ENCODE measurements at regions not wholly inside any gene's neighbourhood (a gene's known extent, or its start where the extent isn't known, plus 50 kb on each side); places are given as distances from the start of the nearest gene placed in this dataset.

- Histone ChIP-seq H3K9me3 (no peaks in the 10 kb centered on the region), H3K4me3 (ENCODE audit: low read depth, low read length) (no peak overlapping the region), H3K4me1 (no peaks in the 10 kb centered on the region; the same call in 1 of the 2 replicates), H3K36me3 (ENCODE audit: control insufficient read depth, insufficient read depth, low read length) (no peaks in the 10 kb centered on the region), H3K27me3 (replicated peaks; ENCODE audit: control insufficient read depth, insufficient read depth, low read length) (no peaks in the 10 kb centered on the region)
- BruUV-seq (replicated peaks), result no TSS peak
- ChIA-PET POLR2A (no interaction called here), CTCF (interaction anchor here (0.6 kb wide), 1 partner anchor 11 kb away, joined by 3 read pairs; no protein-coding TSS in a partner anchor)
- peaks cover 5% of the 10 kb centered on the region for H3K36me3 Mint-ChIP-seq (ENCODE audit: insufficient read depth, unreplicated experiment)
- no peaks in the 10 kb centered on the region for H3K9me3 Mint-ChIP-seq (ENCODE audit: unreplicated experiment)
- H3K27me3 Mint-ChIP-seq (ENCODE audit: insufficient read depth, unreplicated experiment), result no peaks in the 10 kb centered on the region
- H3K4me1 Mint-ChIP-seq (ENCODE audit: low read depth, unreplicated experiment), result peaks cover 10% of the 10 kb centered on the region
- no peak overlapping the region for H3K4me3 Mint-ChIP-seq (ENCODE audit: unreplicated experiment)
- intact Hi-C loops (cut with micrococcal nuclease; ENCODE audit: unreplicated experiment), result no loop called here
- H3K27ac Mint-ChIP-seq (ENCODE audit: unreplicated experiment), result no peak overlapping the region
- DNase-seq, result no peak
- no peak for TF ChIP-seq CTCF (IDR thresholded peaks at IDR 0.05; ENCODE audit: insufficient read depth in 1 of 2, low read depth in 1 of 2, low read length in 1 of 2, severe bottlenecking in 1 of 2, unreplicated experiment in 1 of 2)
These were observed 373.2 kb downstream of the BCOR start for GRCh38 chrX:39724544-39724943.

- Histone ChIP-seq H3K9me3 (no peaks in the 10 kb centered on the region), H3K36me3 (ENCODE audit: control insufficient read depth, insufficient read depth, low read length) (no peaks in the 10 kb centered on the region), H3K4me1 (no peaks in the 10 kb centered on the region; the same call in 1 of the 2 replicates), H3K4me3 (ENCODE audit: low read depth, low read length) (no peak overlapping the region), H3K27me3 (replicated peaks; ENCODE audit: control insufficient read depth, insufficient read depth, low read length) (no peaks in the 10 kb centered on the region)
- POLR2A ChIA-PET, result no interaction called here
- H3K36me3 Mint-ChIP-seq (ENCODE audit: insufficient read depth, unreplicated experiment), result peaks cover 5% of the 10 kb centered on the region
- intact Hi-C loops (cut with micrococcal nuclease; ENCODE audit: unreplicated experiment), result no loop called here
- CTCF ChIA-PET, result no interaction called here
- H3K9me3 Mint-ChIP-seq (ENCODE audit: unreplicated experiment), result no peaks in the 10 kb centered on the region
- no peak overlapping the region for H3K4me3 Mint-ChIP-seq (ENCODE audit: unreplicated experiment)
- BruUV-seq (replicated peaks), result no TSS peak
- H3K4me1 Mint-ChIP-seq (ENCODE audit: low read depth, unreplicated experiment), result peaks cover 10% of the 10 kb centered on the region
- no peaks in the 10 kb centered on the region for H3K27me3 Mint-ChIP-seq (ENCODE audit: insufficient read depth, unreplicated experiment)
- H3K27ac Mint-ChIP-seq (ENCODE audit: unreplicated experiment), result no peak overlapping the region
- no peak for TF ChIP-seq CTCF (IDR thresholded peaks at IDR 0.05; ENCODE audit: insufficient read depth in 1 of 2, low read depth in 1 of 2, low read length in 1 of 2, severe bottlenecking in 1 of 2, unreplicated experiment in 1 of 2)
- DNase-seq, result peak; percentile 39 to 73
These were observed 372.6 kb downstream of the BCOR start for GRCh38 chrX:39725114-39725513.

- Histone ChIP-seq H3K9me3 (no peaks in the 10 kb centered on the region), H3K4me1 (no peaks in the 10 kb centered on the region; the same call in 1 of the 2 replicates), H3K27me3 (replicated peaks; ENCODE audit: control insufficient read depth, insufficient read depth, low read length) (no peaks in the 10 kb centered on the region), H3K4me3 (ENCODE audit: low read depth, low read length) (no peak overlapping the region), H3K36me3 (ENCODE audit: control insufficient read depth, insufficient read depth, low read length) (no peaks in the 10 kb centered on the region)
- ChIA-PET CTCF (no interaction called here), POLR2A (no interaction called here)
- BruUV-seq (replicated peaks), result no TSS peak
- Mint-ChIP-seq H3K27me3 (ENCODE audit: insufficient read depth, unreplicated experiment) (no peaks in the 10 kb centered on the region), H3K4me1 (ENCODE audit: low read depth, unreplicated experiment) (peaks cover 17% of the 10 kb centered on the region), H3K27ac (ENCODE audit: unreplicated experiment) (no peak overlapping the region), H3K9me3 (ENCODE audit: unreplicated experiment) (no peaks in the 10 kb centered on the region), H3K36me3 (ENCODE audit: insufficient read depth, unreplicated experiment) (peaks cover 5% of the 10 kb centered on the region), H3K4me3 (ENCODE audit: unreplicated experiment) (no peak overlapping the region)
- TF ChIP-seq CTCF (IDR thresholded peaks at IDR 0.05; ENCODE audit: insufficient read depth in 1 of 2, low read depth in 1 of 2, low read length in 1 of 2, severe bottlenecking in 1 of 2, unreplicated experiment in 1 of 2), result no peak
- DNase-seq, result no peak
- intact Hi-C loops (cut with micrococcal nuclease; ENCODE audit: unreplicated experiment), result no loop called here
These were observed 371.7 kb downstream of the BCOR start for GRCh38 chrX:39725928-39726619.

All from Caco-2 (cell line).